HG02852 (cell line): ENCODE measurements at regions not wholly inside any gene's neighbourhood (a gene's known extent, or its start where the extent isn't known, plus 50 kb on each side); places are given as distances from the start of the nearest gene placed in this dataset.
"Not testable (repeated sequence)": the region's sequence is repeated elsewhere in the genome, so short reads cannot be mapped to it uniquely, and the experiment has no call there.

Experiments
- ATAC-seq: cut with Tn5 transposase; IDR thresholded peaks from one replicate; pipeline ENCODE4 v1.9.1; 2021; ENCODE audit warnings: mild to moderate bottlenecking, moderate library complexity; ENCODE audit not compliant: unreplicated experiment

- not testable (repeated sequence) for ATAC-seq
Measured at GRCh38 chr1:221552792-221553191, 189.1 kb downstream of the DUSP10 start.

- ATAC-seq = no peak
Measured at GRCh38 chr1:221555689-221556433, 186.0 kb downstream of the DUSP10 start.

- no peak for ATAC-seq
Measured at GRCh38 chr1:221556435-221556834, 185.5 kb downstream of the DUSP10 start.

DNA sequence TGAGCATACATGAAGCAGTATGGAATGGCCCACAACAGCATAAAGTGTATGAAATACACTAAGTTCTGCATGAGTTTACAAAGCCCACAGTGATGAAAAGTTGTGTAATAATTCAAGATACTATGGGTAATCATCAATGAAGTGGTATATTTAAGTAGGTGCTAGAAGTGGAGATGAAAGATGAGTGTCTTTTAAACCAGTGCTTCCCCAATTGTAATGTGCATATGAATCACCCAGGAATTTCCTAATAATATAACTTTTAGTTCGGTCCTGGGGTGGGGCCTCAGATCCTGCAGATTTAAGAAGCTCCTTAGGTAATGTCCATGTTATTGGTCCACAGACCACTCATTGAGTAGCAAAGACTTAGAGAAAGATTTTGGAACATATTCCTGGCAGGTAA is 184.9 kb downstream of the DUSP10 start:
- no peak for ATAC-seq

- ATAC-seq = no peak
Measured at GRCh38 chr1:221558396-221558795, 183.5 kb downstream of the DUSP10 start.

- ATAC-seq = no peak
Measured at GRCh38 chr1:221559911-221560310, 182.0 kb downstream of the DUSP10 start.

- no peak for ATAC-seq
Measured at GRCh38 chr1:221562542-221563475, 179.1 kb downstream of the DUSP10 start.

DNA sequence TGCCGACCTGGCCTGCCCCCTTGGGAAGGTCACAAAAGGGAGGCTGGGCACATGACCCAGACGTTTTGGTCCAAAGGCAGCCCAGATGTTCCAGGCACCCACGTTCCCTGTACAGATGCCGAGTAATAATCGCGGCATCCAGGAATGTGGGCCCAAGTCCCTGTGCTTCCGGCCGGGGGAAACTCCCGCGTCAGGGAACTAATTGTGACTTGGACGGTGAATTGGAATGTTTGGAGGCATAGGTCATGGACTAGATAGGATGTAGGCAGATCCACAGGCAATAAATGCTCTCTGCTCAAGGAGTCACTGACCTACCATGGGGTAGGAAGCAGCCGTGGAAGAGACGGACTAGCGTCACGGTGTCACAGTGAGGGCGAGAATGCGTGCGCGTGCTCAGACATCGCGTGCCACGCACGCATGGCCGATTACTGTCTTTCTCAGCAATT is 178.4 kb downstream of the DUSP10 start:
- no peak for ATAC-seq

DNA sequence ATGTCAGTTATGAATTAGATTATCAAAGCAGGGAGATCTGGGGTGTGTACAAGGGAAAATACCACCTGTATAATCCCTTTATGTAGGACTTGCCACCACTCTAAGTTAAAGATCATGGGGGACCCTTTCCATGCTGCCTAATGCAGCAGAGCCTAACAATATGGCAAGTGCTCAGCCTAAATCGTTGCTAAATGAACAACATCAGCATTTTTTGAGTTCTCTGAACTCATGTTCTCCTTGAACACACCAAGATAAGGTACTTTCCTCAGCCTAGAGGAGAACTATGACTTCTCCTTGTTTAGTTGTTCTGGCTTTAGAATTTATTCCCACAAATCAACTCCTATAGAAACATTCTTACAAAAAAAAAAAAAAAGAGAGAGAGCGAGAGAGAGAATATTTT is 177.0 kb downstream of the DUSP10 start:
- ATAC-seq = no peak

DNA sequence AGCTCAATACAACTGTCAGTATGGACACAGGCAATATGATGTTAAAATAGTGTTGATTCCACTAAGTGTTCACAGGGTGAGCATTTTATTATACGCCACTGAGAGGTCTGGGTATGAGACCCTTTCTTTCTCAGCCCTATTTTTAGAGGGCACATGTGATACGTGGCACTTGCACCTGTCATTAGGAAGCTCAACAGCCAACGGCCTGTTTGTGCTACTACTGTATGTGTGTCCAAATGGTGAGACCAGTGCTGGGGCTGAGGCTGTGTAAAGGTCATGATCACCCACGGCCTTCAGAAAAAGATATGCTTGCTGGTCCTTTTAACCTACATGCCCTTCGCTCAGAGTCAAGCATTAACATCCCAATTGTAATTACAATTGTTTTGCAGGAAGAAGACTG is 176.2 kb downstream of the DUSP10 start:
- ATAC-seq = no peak

DNA sequence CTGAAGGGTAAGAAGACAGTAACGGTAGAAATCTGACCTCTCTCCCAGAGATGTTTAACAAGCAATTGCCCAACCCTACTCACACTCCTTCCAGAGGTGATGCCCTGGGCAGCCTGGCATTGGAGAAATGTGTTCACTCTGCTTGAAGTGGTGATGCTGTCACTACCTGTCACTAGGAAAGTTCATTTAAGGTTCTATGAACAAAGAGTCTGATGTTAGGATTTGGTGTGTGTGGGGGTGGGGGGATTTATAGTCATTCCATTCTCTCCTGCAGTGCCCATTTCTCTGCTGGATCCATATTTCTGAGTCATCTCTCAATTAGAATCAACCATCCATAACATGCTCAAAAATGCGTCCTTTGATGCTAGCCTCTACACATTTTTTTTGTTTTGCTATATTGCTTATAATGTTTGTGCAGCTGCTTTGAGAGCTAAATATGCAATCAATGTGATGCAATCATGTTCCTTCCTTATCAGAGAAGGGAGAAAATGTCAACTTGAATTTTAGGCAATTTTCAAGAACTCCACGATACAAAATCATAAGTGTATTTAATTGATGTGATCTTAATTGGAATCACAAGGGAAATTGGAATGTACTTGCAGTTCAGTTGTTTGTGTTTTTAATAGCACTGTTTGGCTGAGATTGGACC is 173.9 kb downstream of the DUSP10 start:
- ATAC-seq = no peak

- no peak for ATAC-seq
Measured at GRCh38 chr1:221573756-221574155, 168.1 kb downstream of the DUSP10 start.

GRCh38 chr1:221574529-221574928 is 167.4 kb downstream of the DUSP10 start:
- ATAC-seq = no peak

DNA sequence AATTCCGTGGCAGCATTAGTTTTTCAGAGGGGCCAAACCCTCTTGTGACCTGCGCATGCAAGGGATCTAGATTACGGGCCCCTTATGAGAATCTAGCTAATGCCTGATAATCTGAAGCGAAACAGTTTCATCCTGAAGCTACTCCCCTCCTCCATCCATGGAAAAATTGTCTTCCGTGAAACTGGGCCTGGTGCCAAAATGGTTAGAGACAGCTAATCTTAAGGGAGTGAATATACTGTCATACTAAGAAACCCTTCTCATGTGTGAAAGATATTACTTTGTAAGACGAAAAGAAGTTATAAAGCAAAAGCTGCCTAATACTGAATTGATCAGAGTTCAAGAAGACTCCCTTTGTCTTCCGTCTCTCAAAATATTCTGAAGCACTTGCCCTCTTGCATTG is 166.3 kb downstream of the DUSP10 start:
- ATAC-seq = no peak

DNA sequence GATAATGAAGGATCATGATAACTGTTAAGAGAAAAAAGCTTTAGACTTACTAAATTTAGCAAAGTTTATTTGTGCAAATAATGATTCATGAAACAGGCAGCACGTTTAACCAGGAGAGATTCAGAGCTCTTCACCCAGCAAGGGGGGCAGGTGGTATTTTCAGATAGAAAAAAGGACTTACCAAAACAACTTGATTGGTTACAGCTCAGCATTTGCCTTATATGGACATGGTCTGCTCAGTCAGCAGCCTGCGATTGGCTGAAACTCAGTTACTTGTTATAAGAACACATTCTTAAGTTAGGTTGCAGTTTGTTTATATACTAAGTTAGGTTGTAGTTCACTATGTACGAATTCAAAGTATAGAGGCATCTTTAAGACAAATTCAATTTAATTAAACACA is 165.6 kb downstream of the DUSP10 start:
- no peak for ATAC-seq

- ATAC-seq = no peak
Measured at GRCh38 chr1:221583465-221583864, 158.4 kb downstream of the DUSP10 start.

DNA sequence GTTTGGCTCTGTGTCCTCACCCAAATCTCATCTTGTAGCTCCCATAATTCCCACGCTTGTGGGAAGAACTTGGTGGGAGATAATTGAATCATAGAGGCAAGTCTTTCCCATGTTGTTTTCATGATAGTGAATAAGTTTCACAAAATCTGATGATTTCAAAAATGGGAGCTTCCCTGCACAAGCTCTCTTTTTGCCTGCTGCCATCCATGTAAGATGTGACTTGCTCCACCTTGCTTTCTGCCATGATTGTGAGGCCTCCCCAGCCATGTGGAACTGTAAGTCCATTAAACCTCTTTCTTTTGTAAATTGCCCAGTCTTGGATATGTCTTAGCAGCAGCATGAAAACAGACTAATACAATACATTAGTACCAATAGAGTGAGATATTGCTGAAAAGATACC is 154.9 kb downstream of the DUSP10 start:
- not testable (repeated sequence) for ATAC-seq

DNA sequence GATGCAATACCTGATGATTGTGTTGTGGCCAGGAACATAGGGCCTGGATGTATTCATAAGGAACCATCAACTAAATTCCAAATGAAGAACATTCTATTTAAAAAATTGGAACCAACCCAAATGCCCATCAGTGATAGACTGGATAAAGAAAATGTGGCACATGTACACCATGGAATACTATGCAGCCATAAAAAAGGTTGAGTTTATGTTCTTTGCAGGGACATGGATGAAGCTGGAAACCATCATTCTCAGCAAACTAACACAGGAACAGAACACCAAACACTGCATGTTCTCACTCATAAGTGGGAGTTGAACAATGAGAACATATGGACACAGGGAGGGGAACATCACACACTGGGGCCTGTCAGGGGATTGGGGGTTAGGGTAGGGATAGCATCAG is 150.6 kb downstream of the DUSP10 start:
- not testable (repeated sequence) for ATAC-seq

GRCh38 chr1:221594576-221594975 is 147.3 kb downstream of the DUSP10 start:
- no peak for ATAC-seq

DNA sequence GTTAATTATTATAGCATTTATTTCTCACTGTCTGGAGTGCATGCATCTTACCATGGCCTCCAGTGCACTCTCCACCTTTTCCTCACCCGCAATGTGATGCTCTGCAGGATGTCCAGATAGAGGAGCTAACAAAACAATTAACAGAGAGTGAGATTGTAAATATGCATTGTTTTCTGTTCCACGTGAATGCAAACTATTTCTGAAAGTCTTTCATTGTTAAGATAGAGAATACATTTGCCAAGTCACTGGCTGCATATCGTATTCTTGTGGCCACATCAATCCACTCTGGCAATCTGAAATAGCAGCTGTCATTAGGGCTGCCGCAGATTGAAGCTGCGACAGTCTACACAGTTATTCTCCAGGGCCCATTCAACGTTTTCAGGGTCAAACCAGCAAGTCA is 143.8 kb downstream of the DUSP10 start:
- no peak for ATAC-seq

DNA sequence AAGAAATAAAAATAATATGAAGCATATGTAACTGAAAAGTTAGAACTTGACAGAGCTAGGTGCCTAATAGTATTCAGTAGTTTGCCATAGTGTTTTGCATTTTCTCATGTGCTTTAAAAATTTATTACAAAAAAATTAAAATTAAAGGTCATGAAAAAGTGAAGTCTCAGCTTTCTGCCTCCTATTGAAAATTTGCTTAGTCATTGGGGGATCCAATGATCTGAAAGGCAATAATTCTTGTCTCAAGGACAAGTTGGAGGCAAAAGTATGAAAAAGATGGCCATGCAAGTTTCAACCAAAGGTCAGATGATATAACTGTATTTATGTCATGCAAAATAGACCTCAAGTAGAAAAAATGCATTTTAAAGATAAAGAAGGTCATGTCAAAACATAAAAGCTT is 140.7 kb downstream of the DUSP10 start:
- no peak for ATAC-seq
